ENCODE measurements at regions not wholly inside any gene's neighbourhood (a gene's known extent, or its start where the extent isn't known, plus 50 kb on each side); places are given as distances from the start of the nearest gene placed in this dataset.

DNA sequence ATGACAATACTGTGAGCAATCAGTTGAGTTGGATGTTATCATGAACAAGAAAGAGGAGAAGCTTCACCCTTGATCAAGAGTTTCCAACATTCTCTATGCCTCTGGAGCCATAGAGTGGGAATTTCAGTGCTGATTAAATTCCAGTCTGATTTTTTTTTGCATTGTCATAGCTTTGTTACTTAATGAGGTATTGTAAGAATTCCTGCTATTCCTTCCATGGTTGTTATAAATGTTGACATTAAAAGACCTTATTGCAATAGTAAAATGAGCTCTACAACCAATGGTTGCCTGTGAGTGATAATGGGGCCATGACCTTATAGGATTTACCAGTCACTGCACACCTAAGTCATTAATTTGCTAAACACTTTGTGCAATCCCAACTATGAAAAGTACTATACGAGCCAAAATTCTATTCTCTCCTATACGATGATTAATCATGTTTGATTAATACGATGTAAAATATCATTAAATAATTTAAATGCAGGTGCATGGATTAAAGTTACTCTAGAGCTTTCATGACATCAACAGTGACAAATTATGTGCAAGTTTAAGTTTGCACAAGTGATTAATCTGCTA is 353.2 kb upstream of the KLF6 start:
- TF ChIP-seq, protein P1, sequence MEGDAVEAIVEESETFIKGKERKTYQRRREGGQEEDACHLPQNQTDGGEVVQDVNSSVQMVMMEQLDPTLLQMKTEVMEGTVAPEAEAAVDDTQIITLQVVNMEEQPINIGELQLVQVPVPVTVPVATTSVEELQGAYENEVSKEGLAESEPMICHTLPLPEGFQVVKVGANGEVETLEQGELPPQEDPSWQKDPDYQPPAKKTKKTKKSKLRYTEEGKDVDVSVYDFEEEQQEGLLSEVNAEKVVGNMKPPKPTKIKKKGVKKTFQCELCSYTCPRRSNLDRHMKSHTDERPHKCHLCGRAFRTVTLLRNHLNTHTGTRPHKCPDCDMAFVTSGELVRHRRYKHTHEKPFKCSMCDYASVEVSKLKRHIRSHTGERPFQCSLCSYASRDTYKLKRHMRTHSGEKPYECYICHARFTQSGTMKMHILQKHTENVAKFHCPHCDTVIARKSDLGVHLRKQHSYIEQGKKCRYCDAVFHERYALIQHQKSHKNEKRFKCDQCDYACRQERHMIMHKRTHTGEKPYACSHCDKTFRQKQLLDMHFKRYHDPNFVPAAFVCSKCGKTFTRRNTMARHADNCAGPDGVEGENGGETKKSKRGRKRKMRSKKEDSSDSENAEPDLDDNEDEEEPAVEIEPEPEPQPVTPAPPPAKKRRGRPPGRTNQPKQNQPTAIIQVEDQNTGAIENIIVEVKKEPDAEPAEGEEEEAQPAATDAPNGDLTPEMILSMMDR (IDR thresholded peaks at IDR 0.05 in 4 of 5, conservative IDR thresholded peaks at IDR 0.05 in 1 of 5), result no peak
- no peak for TF ChIP-seq POLR2A (IDR thresholded peaks at IDR 0.05)
